ENCODE measurements at regions not wholly inside any gene's neighbourhood (a gene's known extent, or its start where the extent isn't known, plus 50 kb on each side); places are given as distances from the start of the nearest gene placed in this dataset.
"Not testable (repeated sequence)": the region's sequence is repeated elsewhere in the genome, so short reads cannot be mapped to it uniquely, and the experiment has no call there.

- no peak for DNase-seq (ENCODE audit: extremely low read depth in 1 of 2, low read depth in 1 of 2)
These were observed 339.8 kb downstream of the OMA1 start for GRCh38 chr1:58206749-58207148.

GRCh38 chr1:58204284-58204683, 342.2 kb downstream of the OMA1 start:
- no peak for DNase-seq (ENCODE audit: extremely low read depth in 1 of 2, low read depth in 1 of 2)

GRCh38 chr1:58201492-58202106, 344.9 kb downstream of the OMA1 start:
- no peak for DNase-seq (ENCODE audit: extremely low read depth in 1 of 2, low read depth in 1 of 2)

- DNase-seq (ENCODE audit: extremely low read depth in 1 of 2, low read depth in 1 of 2) = no peak
These were observed 346.1 kb downstream of the OMA1 start for GRCh38 chr1:58200437-58200836.

- no peak for DNase-seq (ENCODE audit: extremely low read depth in 1 of 2, low read depth in 1 of 2)
These were observed 348.7 kb downstream of the OMA1 start for GRCh38 chr1:58197811-58198210.

GRCh38 chr1:58190267-58190988, 356.1 kb downstream of the OMA1 start:
- DNase-seq (ENCODE audit: extremely low read depth in 1 of 2, low read depth in 1 of 2) = no peak

GRCh38 chr1:58189453-58189852, 357.1 kb downstream of the OMA1 start:
- DNase-seq (ENCODE audit: extremely low read depth in 1 of 2, low read depth in 1 of 2) = no peak

GRCh38 chr1:58183286-58183685, 363.2 kb downstream of the OMA1 start:
- DNase-seq (ENCODE audit: extremely low read depth in 1 of 2, low read depth in 1 of 2) = no peak

- DNase-seq (ENCODE audit: extremely low read depth in 1 of 2, low read depth in 1 of 2) = no peak
These were observed 366.0 kb downstream of the OMA1 start for GRCh38 chr1:58180537-58180936.

- DNase-seq (ENCODE audit: extremely low read depth in 1 of 2, low read depth in 1 of 2) = not testable (repeated sequence)
These were observed 377.4 kb downstream of the OMA1 start for GRCh38 chr1:58169160-58169559.

- not testable (repeated sequence) for DNase-seq (ENCODE audit: extremely low read depth in 1 of 2, low read depth in 1 of 2)
These were observed 379.4 kb downstream of the OMA1 start for GRCh38 chr1:58167131-58167530.

GRCh38 chr1:58166417-58166816, 380.1 kb downstream of the OMA1 start:
- no peak for DNase-seq (ENCODE audit: extremely low read depth in 1 of 2, low read depth in 1 of 2)

- no peak for DNase-seq (ENCODE audit: extremely low read depth in 1 of 2, low read depth in 1 of 2)
These were observed 381.5 kb downstream of the OMA1 start for GRCh38 chr1:58165073-58165472.

GRCh38 chr1:58162952-58163550, 383.5 kb downstream of the OMA1 start:
- DNase-seq (ENCODE audit: extremely low read depth in 1 of 2, low read depth in 1 of 2) = no peak

GRCh38 chr1:58159434-58159830, 387.1 kb downstream of the OMA1 start:
- no peak for DNase-seq (ENCODE audit: extremely low read depth in 1 of 2, low read depth in 1 of 2)

GRCh38 chr1:58158506-58159433, 387.8 kb downstream of the OMA1 start:
- no peak for DNase-seq (ENCODE audit: extremely low read depth in 1 of 2, low read depth in 1 of 2)

GRCh38 chr1:58158016-58158415, 388.5 kb downstream of the OMA1 start:
- no peak for DNase-seq (ENCODE audit: extremely low read depth in 1 of 2, low read depth in 1 of 2)

GRCh38 chr1:58157256-58157655, 389.3 kb downstream of the OMA1 start:
- no peak for DNase-seq (ENCODE audit: extremely low read depth in 1 of 2, low read depth in 1 of 2)

- no peak for DNase-seq (ENCODE audit: extremely low read depth in 1 of 2, low read depth in 1 of 2)
These were observed 389.7 kb downstream of the OMA1 start for GRCh38 chr1:58156831-58157230.

- no peak for DNase-seq (ENCODE audit: extremely low read depth in 1 of 2, low read depth in 1 of 2)
These were observed 390.4 kb downstream of the OMA1 start for GRCh38 chr1:58156124-58156468.

- no peak for DNase-seq (ENCODE audit: extremely low read depth in 1 of 2, low read depth in 1 of 2)
These were observed 391.0 kb downstream of the OMA1 start for GRCh38 chr1:58155418-58156123.
